ENCODE measurements at regions not wholly inside any gene's neighbourhood (a gene's known extent, or its start where the extent isn't known, plus 50 kb on each side); places are given as distances from the start of the nearest gene placed in this dataset.

DNA sequence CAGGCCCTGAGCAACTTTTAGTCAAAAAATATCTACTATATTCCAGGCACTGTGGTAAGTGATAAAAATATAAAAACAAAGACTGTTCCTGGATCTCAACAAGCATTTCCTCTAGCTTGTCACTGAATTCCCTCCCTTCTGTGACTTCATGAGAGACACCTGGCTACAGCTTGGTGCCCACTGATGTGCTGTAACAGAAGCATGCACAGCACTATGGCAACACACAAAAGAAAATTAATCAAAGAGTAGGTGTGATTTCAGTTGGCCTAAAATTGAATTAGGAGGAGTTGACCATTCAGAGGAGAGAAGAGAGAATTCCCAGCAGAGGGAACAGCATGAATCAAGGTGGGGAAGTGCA is 158.9 kb upstream of the LPP start:
- Histone ChIP-seq H2AFZ (replicated peaks; ENCODE audit: low read length, poor library complexity) (no peak overlapping the region), H4K8ac (ENCODE audit: low read depth in 2 of 2, low read length in 2 of 2) (no peak overlapping the region), H4K5ac (ENCODE audit: low read depth, low read length) (no peak overlapping the region), H3K9ac (ENCODE audit: low read depth, low read length) (no peak overlapping the region), H4K20me1 (ENCODE audit: insufficient read depth, low read length) (no peaks in the 10 kb centered on the region), H3K36me3 (ENCODE audit: control insufficient read depth, insufficient read depth, low read length) (no peaks in the 10 kb centered on the region), H2AK9ac (replicated peaks; ENCODE audit: low read depth, low read length, poor library complexity) (no peak overlapping the region), H3K27ac (ENCODE audit: insufficient read depth, low read length) (no peak overlapping the region), H2BK120ac (ENCODE audit: low read depth, low read length) (no peak overlapping the region), H2BK5ac (ENCODE audit: low read depth, low read length, poor library complexity, severe bottlenecking) (no peak overlapping the region), H3K4ac (ENCODE audit: low read depth, low read length) (no peak overlapping the region), H3K9me3 (ENCODE audit: control insufficient read depth, insufficient read depth, low read length) (no peaks in the 10 kb centered on the region), H3K23ac (ENCODE audit: low read depth, low read length) (no peak overlapping the region), H3K18ac (ENCODE audit: low read depth, low read length) (no peak overlapping the region), H3K79me1 (ENCODE audit: low read depth in 1 of 2, low read length in 2 of 2) (no peaks in the 10 kb centered on the region), H3K4me1 (ENCODE audit: control insufficient read depth, insufficient read depth, low read length) (peaks cover 3% of the 10 kb centered on the region; the same call in 1 of the 2 replicates), H4K91ac (ENCODE audit: insufficient read depth, low read depth, low read length) (no peak overlapping the region), H2BK20ac (ENCODE audit: low read depth, low read length) (no peak overlapping the region), H3K4me2 (ENCODE audit: low read depth, low read length) (no peak overlapping the region), H3K14ac (replicated peaks; ENCODE audit: low read depth, low read length) (no peak overlapping the region), H3K56ac (ENCODE audit: extremely low read depth, insufficient read depth, low read length) (no peak overlapping the region), H3K4me3 (ENCODE audit: insufficient read depth, low read depth, low read length) (no peak overlapping the region), H2BK15ac (ENCODE audit: low read depth, low read length) (no peak overlapping the region), H2AK5ac (ENCODE audit: low read depth, low read length) (no peak overlapping the region), H3K9me1 (ENCODE audit: insufficient read depth, low read length) (no peaks in the 10 kb centered on the region), H3K27me3 (ENCODE audit: control insufficient read depth, insufficient read depth, low read length) (no peaks in the 10 kb centered on the region)
- TF ChIP-seq MXI1 (IDR thresholded peaks at IDR 0.05; ENCODE audit: borderline replicate concordance, low read depth, low read length), result no peak
- TF ChIP-seq FOS (IDR thresholded peaks at IDR 0.05; ENCODE audit: low read depth, low read length), result no peak
- TF ChIP-seq MAFK (IDR thresholded peaks at IDR 0.05; ENCODE audit: low read depth, low read length), result no peak
- TF ChIP-seq POLR2A (IDR thresholded peaks at IDR 0.05; ENCODE audit: low read depth, low read length), result no peak
- TF ChIP-seq NFE2L2 (IDR thresholded peaks at IDR 0.05; ENCODE audit: low read depth, low read length), result no peak
- no peak for TF ChIP-seq MAZ (IDR thresholded peaks at IDR 0.05; ENCODE audit: borderline replicate concordance, low read depth, low read length)
- TF ChIP-seq, protein P1, sequence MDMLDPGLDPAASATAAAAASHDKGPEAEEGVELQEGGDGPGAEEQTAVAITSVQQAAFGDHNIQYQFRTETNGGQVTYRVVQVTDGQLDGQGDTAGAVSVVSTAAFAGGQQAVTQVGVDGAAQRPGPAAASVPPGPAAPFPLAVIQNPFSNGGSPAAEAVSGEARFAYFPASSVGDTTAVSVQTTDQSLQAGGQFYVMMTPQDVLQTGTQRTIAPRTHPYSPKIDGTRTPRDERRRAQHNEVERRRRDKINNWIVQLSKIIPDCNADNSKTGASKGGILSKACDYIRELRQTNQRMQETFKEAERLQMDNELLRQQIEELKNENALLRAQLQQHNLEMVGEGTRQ (IDR thresholded peaks at IDR 0.05; ENCODE audit: low read depth, low read length), result no peak
- TF ChIP-seq, protein P2, sequence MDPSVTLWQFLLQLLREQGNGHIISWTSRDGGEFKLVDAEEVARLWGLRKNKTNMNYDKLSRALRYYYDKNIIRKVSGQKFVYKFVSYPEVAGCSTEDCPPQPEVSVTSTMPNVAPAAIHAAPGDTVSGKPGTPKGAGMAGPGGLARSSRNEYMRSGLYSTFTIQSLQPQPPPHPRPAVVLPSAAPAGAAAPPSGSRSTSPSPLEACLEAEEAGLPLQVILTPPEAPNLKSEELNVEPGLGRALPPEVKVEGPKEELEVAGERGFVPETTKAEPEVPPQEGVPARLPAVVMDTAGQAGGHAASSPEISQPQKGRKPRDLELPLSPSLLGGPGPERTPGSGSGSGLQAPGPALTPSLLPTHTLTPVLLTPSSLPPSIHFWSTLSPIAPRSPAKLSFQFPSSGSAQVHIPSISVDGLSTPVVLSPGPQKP (IDR thresholded peaks at IDR 0.05; ENCODE audit: borderline replicate concordance, low read depth, low read length), result no peak
- no peak for TF ChIP-seq BHLHE40 (IDR thresholded peaks at IDR 0.05; ENCODE audit: low read depth, low read length)
- no peak for TF ChIP-seq SMC3 (IDR thresholded peaks at IDR 0.05; ENCODE audit: low read depth, low read length)
- TF ChIP-seq RCOR1 (IDR thresholded peaks at IDR 0.05; ENCODE audit: insufficient replicate concordance, low read length), result no peak
- no peak for TF ChIP-seq CHD1 (IDR thresholded peaks at IDR 0.05; ENCODE audit: low read depth, low read length)
- no peak for TF ChIP-seq CEBPB (IDR thresholded peaks at IDR 0.05; ENCODE audit: low read depth, low read length)
- TF ChIP-seq RAD21 (IDR thresholded peaks at IDR 0.05; ENCODE audit: low read length), result no peak
- no peak for TF ChIP-seq RFX5 (IDR thresholded peaks at IDR 0.05; ENCODE audit: low read depth, low read length)
- TF ChIP-seq, protein P3, sequence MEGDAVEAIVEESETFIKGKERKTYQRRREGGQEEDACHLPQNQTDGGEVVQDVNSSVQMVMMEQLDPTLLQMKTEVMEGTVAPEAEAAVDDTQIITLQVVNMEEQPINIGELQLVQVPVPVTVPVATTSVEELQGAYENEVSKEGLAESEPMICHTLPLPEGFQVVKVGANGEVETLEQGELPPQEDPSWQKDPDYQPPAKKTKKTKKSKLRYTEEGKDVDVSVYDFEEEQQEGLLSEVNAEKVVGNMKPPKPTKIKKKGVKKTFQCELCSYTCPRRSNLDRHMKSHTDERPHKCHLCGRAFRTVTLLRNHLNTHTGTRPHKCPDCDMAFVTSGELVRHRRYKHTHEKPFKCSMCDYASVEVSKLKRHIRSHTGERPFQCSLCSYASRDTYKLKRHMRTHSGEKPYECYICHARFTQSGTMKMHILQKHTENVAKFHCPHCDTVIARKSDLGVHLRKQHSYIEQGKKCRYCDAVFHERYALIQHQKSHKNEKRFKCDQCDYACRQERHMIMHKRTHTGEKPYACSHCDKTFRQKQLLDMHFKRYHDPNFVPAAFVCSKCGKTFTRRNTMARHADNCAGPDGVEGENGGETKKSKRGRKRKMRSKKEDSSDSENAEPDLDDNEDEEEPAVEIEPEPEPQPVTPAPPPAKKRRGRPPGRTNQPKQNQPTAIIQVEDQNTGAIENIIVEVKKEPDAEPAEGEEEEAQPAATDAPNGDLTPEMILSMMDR (conservative IDR thresholded peaks at IDR 0.05; ENCODE audit: low read depth, low read length), result no peak
- ATAC-seq (ENCODE audit: low read depth) (no peak), DNase-seq (no peak)
- no TSS peak for BruUV-seq (replicated peaks)
- ChIA-PET CTCF (interaction anchor here (0.6 to 1.1 kb wide), 2 partner anchors 247 to 573 kb away, joined by 3 to 4 read pairs; no protein-coding TSS in a partner anchor), POLR2A (ENCODE audit: unreplicated experiment) (no interaction called here)
- in situ Hi-C loops (cut with MboI; ENCODE audit: low sequenced_read_pairs) (no loop called here), intact Hi-C loops (cut with micrococcal nuclease) (no loop called here), dilution Hi-C loops (cut with HindIII; ENCODE audit: low sequenced_read_pairs, unreplicated experiment) (no loop called here)

Data from IMR-90 (cell line).